KBM-7 (cell line): ENCODE measurements at regions not wholly inside any gene's neighbourhood (a gene's known extent, or its start where the extent isn't known, plus 50 kb on each side); places are given as distances from the start of the nearest gene placed in this dataset.
A peak's percentile ranks its signal among the peaks of the same experiment; 100 is the strongest.
"Not testable (repeated sequence)": the region's sequence is repeated elsewhere in the genome, so short reads cannot be mapped to it uniquely, and the experiment has no call there.

Source experiments
- DNase-seq: peaks from one replicate; pipeline ENCODE4 v3.0.0-alpha.2; 2015
- in situ Hi-C: fragments of 300-500 bp; cut with MboI; formaldehyde crosslinking; loops from 2 replicates; pipeline ENCODE4 v1.14.3; 2020; ENCODE audit warnings: low sequenced_read_pairs, low pct_unique_long_range_greater_than_20kb, mixed read lengths

DNA sequence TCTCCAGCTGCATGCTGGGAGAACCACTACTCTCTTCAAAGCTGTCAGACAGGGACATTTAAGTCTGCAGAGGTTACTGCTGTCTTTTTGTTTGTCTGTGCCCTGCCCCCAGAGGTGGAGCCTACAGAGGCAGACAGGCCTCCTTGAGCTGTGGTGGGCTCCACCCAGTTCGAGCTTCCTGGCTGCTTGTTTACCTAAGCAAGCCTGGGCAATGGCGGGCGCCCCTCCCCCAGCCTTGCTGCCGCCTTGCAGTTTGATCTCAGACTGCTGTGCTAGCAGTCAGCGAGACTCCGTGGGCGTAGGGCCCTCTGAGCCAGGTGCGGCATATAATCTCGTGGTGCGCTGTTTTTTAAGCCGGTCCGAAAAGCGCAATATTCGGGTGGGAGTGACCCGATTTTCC, 215.0 kb downstream of the STIM2 start:
- DNase-seq, in situ Hi-C loops: not testable (repeated sequence)

- no peak for DNase-seq
- in situ Hi-C loops = no loop called here
Observed at GRCh38 chr4:27078934-27079455, 218.4 kb downstream of the STIM2 start.

DNA sequence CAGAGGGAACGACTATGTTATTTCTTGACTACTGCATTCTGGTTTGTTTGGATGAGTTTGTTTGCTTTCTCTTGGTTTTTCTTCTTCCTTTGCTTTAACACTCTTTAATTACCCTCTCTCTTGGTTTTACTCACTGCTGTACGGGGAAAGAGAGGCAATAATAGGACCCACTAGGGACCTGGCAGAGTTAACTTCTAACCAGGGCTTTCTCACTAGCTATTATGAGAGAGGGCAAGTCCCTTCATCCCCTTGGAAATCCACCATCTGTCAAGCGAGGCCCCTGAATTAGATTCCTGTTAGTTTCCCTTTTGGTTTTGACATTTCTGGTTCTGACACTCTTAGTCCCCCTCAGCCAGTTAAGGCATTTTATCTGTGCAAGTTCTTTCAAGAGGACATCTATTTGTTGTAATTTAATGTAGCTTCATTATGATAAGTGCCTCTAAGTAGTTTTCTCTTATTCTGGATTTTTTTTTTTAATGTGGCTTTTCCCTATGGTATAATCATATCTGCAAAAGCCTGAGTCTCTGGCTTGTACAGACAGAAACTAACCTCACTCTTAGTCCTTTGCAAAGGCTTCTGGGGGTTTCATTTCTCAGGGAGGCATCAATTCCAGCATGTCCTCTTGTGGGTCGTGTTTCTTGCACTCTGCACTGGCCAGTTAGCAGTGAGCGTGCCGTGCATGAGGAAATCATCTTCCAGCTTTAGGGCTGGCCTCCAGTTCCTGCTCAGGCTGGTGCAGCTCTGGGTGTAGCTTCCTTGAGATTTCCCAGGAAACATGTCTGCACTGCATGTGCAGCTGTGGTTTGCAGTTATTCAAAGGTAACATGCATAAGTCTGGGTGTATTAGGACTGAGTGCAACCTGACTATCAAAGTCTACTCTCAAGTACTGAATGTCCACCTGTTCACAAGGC, 221.3 kb downstream of the STIM2 start:
- DNase-seq = no peak
- in situ Hi-C loops = no loop called here

DNA sequence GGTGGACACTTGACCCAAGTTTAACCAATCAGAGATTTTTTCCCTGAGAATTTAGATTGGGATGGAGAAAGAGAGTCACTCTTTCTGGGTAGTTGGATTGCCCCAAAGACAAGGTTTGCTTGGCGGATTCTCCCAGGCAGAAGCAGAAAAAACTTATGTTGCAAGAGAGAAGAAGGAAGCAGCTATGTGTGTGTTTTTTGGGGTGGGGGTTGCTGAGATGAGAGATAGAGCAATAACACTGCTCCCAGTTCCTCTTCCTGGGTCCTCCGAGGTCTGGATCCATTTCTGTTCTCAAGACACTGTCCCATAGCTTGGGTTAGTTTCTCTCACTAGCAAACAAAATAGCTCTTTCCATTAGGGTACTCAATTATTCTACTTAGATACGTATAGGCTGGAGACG, 222.1 kb downstream of the STIM2 start:
- no peak for DNase-seq
- in situ Hi-C loops = no loop called here

- in situ Hi-C loops = no loop called here
- DNase-seq = no peak
Observed at GRCh38 chr4:27084685-27085361, 224.2 kb downstream of the STIM2 start.

GRCh38 chr4:27085396-27085795, 224.8 kb downstream of the STIM2 start:
- in situ Hi-C loops = no loop called here
- DNase-seq = no peak

GRCh38 chr4:27087306-27088045, 226.8 kb downstream of the STIM2 start:
- in situ Hi-C loops = no loop called here
- DNase-seq = no peak

DNA sequence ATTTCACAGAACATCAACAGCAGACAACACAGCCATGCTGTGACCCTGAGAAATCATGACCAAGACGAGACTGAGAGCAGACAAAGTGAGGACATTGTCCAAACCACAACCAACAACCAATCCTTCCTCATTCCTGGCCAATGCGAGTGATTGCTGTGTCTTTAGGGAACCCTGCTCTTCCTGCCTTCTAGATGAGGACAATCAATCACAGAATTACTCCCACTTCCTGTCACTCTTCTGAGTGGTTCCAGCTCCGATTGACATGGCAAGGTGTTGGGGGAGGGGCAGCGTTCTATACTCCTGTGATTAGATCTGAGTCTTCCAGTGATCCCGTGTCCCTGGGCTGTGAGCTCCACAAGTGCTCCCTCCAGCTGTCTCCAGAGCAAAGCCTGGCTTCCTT, 227.8 kb downstream of the STIM2 start:
- peak; percentile 63 for DNase-seq
- in situ Hi-C loops = no loop called here

DNA sequence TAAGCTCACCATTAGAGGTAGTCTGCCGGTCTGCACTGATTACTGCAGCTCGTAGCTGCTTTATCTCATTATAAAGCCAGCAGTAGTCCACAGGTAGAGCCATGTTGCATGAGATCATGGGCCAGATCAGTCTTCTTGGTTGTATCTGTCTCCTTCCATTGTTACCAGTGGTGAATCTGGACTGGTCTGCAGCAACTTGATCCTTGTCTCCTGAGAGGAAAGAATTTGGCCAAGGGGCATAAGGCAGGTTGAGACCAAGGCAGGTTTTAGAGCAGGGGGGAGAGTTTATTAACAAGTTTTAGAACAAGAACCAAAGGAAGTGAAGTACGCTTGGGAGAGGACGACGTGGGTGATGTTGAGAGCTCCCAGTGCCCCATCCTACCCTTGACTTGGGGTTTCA, 228.5 kb downstream of the STIM2 start:
- DNase-seq = no peak
- in situ Hi-C loops = no loop called here

DNA sequence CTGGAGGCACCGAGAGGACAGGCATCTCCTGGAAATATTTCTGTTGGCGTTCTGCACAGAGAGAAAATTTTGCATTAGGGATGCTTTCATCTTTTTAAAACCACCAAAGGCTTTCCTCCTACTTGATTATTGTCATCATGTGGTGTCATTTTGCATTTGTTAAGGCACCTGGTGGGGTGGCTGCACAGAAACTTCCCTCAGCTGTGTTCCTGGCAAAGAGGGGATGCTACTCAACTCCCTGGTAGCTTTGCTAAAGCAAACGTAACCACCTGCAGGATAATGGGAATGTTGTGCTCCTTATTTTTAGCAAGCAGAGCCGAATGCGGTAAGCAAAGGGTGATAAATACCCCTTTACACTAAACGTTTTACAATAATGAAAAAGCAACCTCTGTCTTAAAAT, 229.8 kb downstream of the STIM2 start:
- in situ Hi-C loops = no loop called here
- DNase-seq = no peak

DNA sequence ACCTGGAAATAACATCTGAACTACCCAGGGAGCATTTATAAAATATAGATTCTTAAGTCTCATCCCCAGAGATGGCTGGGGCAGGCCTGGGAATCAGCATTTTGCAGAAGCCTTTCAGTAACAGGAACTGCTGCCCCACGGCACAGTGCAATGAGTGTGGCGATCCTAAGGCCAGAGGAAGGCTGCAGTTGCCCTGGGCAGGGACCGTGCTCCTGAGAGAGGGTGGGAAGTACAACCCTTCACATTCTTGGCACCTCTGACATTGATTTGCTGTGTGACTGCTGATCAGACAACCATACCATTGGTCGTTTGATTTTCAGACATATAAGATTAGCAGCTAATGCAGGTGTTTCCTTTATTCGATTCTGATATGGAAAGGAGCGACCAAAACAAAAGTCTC, 233.6 kb downstream of the STIM2 start:
- in situ Hi-C loops = no loop called here

DNA sequence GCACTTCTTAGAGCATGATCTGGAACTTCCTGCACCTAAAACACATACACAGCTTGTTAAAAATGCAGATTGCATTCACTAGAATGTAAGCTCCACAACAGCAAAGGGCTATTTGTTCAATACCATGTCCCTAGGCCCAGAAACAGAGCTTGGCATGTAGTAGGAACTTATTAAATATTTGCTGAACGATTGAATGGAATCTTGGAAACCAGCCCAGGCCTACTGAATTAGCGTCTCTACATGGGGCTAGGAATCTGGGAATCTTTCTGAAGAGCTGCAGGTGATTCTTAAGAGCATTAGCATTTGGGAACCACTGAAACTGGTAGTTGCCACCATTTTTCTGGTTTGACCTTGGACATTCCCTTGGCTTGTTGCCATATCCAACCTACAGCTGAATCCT, 234.1 kb downstream of the STIM2 start:
- DNase-seq = no peak
- in situ Hi-C loops = no loop called here

More for the DNA sequence above, 233.6 kb downstream of the STIM2 start:
- no peak for DNase-seq

DNA sequence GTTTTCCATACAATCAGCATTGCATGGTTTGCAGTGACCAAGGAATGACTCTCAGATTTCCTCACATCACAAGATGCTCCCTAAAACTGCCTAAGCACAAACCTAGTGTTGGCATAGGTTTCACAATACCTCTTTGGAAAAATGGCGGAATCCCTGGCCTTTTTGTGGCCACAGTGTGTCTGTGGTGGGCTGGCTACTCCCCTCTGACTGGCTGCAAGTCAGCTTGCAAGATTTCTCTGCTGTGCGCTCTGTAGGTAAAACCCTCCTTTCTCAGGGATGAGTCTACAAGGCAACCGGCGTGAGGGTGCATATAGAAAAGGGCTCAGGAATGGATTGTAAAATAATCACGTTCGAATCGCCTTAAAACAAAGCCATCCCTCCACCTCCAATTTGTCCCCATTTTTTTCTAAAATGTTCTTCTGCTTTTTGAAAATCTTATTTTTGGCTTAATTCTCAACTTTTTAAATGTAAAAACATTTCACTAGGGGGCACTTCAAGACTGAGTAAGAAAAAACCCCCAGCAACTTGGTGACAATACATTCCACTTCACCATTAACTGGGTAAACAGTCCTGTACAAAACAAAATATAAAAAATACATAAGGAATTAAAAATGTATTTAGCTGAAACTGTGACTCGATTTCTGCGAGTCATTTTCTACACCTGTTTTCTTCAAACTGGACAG, 235.6 kb downstream of the STIM2 start:
- no peak for DNase-seq
- in situ Hi-C loops = no loop called here

DNA sequence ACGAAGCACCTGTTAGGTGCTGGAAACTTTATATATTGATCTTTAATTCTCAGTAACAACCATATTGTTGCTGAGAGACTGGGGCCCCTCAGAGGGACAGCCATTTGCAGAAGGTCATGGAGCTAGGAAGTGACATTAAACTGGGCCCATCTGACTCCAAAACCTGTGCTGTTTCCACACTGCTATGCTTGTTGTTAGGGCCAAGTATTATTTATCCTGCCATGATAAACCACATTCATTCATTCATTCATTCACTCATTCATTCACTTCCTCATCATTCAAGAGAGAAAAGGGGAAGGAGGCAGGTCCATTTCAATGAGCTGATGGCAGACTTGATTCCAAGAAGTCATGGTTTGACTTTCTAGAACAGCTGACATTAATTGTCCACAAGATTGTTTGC, 237.4 kb downstream of the STIM2 start:
- in situ Hi-C loops = no loop called here
- DNase-seq = no peak

DNA sequence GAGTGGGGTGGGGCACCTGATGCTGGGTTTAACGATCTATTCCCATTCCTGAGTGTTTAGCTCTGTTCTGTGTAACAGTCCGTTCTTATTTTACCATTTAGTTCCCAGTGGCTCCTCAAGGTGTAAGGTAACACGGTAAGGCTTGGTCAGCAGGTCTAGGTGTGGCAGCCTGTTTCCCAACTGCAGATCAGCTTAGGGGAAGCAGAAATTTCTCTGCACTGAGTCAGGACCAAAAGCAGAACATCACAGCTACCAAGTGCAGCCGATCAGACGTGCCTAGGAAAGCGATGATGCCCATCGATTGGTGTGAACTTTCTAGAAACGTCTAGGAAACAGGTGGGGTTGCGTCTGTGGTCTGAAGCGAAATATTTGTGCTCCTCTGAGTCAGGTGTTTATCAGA, 240.1 kb downstream of the STIM2 start:
- no peak for DNase-seq
- in situ Hi-C loops = no loop called here

GRCh38 chr4:27101126-27101525, 240.5 kb downstream of the STIM2 start:
- DNase-seq = no peak
- in situ Hi-C loops = no loop called here

DNA sequence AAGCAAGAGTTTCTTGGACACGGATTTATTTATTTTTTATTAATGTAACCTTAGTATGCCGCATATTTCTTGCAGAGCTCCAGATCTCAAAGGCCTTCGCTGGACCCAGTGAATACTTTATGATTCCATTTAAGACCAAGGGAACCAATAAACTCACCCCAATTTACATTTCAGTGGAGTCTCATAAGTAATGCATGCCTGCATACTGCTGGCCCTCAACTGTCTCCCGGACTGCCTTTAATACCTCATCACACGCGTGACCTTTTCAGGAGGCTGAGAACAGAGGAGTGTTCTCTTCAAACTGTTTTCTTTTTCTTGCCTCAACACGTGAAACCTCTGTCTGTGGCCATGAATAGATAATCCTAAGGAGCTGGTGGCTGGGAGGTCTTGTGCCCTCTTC, 240.9 kb downstream of the STIM2 start:
- DNase-seq = no peak
- in situ Hi-C loops = no loop called here

GRCh38 chr4:27111627-27112026, 251.0 kb downstream of the STIM2 start:
- in situ Hi-C loops = no loop called here
- DNase-seq = no peak

- no peak for DNase-seq
Observed at GRCh38 chr4:27112587-27112986, 251.9 kb downstream of the STIM2 start.

More at GRCh38 chr4:27112587-27112986, 251.9 kb downstream of the STIM2 start:
- in situ Hi-C loops = no loop called here
